NCI-H2029 treated with DMSO at 0.1 percent for 48 hours (cell line): ENCODE measurements at regions not wholly inside any gene's neighbourhood (a gene's known extent, or its start where the extent isn't known, plus 50 kb on each side); places are given as distances from the start of the nearest gene placed in this dataset.

Experiments
- DNase-seq: peaks from one replicate; lab custom pipeline; 2025; lab: John Stamatoyannopoulos, UW

DNA sequence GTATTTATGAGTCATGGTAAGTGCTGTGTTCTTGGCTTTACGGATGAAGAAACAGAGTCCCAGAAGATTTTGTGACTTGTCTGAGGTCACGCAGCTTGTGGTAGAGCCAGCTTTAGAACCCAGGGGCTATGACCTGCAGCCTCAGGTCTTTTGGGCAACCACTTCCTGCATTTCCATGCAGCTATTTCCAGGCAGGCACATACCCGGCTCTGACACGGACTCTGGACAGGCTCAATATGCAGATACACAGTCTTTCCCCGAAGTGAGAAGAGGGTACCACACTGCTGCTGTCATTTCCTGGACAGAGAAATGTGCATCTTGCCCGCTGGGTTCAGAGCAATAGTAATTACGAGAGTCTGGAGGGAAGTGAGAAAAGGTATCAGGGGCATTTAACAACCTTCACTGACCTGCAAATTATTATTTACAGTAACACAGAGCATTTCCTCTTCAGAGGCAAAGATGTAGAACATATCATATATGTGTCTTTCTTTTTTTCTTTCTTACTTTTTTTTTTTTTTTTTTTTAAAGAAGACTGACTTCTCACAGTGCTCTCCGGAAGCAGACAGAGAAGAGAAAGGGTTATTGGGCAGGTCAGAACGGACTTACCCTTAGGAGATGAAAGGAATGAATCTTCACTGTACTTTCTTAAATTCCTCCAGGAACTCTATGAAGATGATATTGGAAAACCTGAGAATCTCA, 185.1 kb downstream of the CLIC5 start:
- DNase-seq, result no peak

DNA sequence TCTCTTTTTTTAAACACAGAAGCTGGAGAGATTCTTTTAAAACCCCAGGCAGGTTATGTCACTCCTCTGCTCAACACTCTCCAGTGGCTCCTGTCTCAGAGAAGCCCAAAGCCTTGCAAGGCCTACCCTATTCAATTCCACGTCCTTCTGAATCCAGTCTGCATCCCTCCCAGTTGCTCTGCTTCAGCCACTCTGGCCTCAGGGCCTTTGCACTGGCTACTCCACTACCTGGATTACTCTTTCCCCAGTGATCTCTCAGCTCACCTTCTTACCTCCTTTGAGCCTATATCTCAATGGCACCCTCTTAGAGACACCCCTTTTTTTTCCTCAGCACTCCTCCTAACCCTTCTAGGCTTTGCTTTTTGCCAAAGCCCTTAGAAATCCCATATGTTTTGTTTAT, 185.8 kb downstream of the CLIC5 start:
- no peak for DNase-seq

DNA sequence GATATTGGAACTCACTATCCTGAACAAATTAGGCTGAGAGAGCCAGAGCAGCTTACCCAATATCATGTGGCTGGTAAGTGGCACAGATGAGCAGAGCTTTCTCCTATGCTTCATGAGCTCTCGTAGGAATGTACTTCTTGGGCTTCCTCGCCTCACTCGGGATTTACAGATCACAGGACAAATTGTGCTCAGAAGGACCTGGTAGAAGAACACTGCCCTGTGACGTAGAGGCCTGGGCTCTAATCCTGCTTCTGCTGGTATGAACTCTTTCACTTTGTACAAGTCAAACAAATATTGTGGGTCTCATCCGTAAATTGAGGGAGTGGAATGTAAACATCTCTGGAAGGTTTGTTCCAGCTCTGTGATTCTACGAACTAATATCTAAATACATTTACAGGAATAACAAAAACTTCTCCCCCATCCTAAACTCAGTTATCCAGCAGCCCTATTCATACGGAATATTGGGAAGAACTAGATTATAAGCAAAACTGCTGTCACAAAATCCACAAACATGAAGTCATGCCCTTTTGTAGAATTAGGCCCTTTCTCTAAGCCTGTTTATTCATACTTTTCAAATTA, 187.6 kb downstream of the CLIC5 start:
- no peak for DNase-seq

DNA sequence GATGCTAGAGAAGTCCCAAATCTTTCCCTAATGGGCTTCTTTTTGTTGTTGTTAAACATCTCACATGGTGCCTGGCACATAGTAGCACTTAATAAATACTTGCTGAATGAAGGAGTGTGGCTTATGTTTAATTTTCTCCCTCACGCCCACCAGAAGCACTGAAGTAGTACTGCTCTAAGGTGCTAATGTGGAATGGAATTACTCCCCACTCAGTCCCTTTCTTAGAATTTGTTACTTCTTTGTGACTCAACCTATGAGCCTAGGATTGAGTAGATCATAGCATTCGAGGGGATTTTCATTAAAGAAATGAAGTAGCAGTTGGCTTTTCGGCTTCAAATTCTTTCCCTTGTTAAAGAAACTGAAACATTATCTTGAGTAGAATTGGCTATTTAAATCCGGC, 192.8 kb downstream of the CLIC5 start:
- DNase-seq, result no peak

DNA sequence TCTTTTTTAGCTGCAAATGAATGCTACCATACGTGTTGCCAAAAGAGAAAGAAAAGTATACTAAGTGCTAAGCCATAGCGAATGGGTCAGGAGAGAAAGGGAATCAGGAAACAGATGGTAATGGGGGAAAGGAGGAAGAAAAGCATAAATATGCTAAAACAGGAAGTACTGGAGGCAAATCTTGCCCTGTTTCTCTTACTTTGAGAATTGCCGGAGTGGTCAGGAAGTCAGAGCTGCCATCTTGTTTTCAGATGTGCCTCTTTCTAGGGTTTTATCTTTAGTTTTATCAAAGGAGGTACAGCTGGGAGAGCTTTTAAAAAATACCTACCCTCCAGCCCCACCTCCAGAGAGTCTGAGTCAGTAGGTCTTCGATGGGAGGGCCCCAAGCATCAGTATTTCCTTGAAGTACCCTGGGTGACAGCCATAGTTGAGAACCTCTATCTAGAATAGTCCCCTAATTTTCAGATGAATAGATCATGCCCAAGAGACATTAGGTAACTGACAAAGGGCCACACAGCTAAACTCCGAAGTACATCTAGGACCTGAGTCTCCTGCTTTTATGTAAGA, 193.3 kb downstream of the CLIC5 start:
- DNase-seq, result no peak

DNA sequence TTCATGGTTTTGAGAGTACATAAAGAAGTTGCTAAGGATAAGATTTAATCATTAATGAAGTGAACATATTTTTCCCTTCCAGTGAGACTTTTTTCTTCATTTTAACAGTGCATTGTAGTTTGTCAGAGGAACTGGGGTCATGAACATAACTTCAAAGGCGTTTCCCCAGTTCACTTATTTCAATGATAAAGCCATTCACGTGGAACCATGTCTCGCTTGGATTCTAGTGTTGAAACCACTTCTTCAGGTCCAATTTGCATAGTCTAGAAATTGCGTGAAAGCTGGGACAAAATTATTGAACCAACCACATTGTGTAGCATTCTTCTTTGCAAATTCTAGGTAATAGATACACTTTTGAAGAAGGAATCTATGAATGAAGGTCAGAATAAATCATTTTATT, 197.0 kb downstream of the CLIC5 start:
- DNase-seq, result no peak

DNA sequence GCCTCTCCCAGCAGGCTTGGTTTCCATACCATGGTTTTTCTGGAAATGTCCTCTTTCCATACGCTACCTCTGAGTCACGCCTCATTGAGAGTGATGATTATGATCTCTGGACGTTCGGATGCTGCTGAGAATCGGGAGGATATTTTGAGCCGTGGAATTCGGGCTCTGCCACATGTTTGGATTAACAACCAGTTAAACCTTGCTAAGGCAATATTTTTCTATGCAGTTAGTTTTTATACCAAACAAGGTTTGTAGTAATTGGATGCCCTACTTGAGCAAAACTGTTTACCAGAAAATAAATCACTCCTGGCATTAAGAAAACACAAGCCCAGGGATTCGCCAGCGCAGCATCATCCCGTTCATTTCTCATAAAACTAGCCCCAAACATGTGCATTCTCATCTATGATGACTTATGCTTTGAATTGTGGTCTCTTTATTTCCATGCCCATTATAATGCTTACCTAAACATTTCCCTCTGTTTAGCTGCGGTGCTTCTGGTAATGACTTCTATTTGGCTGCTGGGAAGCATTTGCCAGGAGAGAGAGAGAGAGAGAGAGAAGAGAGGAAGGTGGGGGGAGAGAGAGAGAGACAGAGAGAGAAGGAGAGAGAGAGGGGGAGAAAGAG, 198.9 kb downstream of the CLIC5 start:
- no peak for DNase-seq

DNA sequence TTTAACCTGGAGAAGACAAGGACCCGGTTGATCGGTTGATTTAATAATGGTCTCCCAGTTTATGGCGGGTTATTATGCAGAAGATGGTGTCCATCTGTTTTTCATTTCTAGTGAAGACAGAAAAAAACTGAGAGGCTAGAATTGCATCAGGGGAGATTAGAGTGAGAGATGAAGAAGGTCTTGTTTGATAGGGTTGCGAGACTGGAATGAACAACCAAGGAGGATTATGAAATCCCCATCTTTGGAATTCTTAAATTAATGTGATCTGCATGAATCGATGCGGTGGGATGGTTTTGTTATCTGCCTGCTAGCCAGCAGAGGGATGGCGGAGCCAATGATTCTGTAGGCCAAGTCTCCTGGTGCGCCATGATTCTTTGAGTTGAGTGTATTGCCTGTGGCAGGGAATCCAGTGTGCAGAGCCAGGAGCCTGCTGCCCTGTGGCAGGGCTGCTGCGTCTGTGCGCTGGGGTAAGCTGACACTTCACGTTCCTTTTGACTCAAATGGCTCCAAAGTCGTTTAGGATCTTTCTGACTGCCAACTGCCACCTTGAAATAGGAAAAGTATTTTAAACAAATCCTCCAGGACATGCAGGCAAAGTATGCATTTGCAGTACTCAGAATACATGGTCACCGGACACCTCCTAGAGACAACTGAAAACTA, 200.1 kb downstream of the CLIC5 start:
- DNase-seq, result no peak

DNA sequence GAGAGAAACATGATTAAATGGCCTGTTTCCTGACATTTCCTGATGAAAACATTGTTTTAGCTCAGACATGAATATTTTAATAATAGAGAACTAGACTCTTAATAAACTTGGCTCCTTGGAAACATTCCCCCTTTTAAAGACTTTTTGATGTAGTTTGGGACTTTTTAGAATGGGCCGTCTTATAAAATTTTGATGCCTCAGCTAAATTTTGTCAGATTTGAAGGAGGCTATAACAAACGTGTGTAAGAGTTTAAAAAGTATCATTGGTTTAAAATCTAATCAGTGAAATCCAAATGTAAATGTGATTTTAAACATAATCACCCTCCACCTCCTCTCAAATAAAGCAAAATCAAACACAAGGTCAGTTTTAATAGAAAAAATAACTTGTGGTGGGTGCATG, 200.9 kb downstream of the CLIC5 start:
- DNase-seq, result no peak

DNA sequence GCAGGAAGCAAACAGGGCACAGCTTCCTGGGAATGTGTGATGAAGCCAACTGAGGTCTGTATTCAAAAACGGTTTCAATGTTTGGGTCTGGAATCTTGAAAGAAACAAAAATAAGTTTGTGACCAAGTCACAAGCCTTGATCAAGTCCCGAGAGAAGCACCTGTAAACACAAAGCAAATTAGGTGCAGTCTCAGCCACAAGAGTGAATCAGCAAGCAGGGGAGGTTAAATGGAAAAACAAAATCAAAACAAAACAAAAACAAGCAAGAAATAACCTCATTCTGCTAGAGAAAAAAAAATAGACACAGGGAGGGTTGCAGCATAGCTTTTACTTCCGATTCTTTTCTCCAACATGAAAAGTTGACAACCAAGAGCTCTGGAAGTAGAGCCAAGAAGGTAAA, 201.7 kb downstream of the CLIC5 start:
- no peak for DNase-seq

DNA sequence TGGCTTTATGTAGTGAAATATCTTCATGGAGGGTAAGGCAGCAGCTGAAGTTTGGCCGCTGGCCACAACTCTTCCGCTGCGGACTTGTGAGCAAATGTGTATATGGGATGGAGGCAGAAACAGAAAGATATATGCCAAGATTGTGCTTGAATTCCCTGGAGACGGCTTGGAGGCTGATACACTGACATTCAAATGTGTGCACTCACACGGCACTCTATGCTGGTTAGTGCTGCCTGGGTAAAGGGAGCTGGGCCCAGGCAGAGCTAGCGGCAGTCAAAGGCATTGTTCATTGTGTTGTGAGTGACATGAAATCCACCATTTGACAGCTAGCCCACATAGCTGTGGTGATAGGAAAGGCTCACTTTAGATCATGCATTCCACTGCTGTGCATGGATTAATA, 202.7 kb downstream of the CLIC5 start:
- DNase-seq, result no peak

DNA sequence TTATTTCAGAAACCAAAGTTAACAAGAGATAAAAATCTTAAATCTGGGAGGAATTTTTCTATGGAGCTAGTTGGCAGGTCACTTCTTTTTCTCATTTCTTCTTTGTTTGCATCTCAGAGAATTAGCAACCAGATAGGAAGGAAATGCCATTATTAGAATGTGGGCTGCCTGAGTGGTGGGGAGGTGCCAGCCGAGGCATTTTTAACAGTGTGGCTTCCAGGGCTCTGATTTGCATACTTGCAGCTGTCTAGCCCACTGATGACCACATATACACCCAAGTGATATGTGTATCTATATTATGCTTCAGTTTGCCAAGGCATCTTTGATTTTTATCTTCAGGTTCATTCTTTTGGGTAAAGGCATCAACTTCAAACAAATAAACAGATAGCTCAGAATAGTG, 206.7 kb downstream of the CLIC5 start:
- DNase-seq, result no peak

DNA sequence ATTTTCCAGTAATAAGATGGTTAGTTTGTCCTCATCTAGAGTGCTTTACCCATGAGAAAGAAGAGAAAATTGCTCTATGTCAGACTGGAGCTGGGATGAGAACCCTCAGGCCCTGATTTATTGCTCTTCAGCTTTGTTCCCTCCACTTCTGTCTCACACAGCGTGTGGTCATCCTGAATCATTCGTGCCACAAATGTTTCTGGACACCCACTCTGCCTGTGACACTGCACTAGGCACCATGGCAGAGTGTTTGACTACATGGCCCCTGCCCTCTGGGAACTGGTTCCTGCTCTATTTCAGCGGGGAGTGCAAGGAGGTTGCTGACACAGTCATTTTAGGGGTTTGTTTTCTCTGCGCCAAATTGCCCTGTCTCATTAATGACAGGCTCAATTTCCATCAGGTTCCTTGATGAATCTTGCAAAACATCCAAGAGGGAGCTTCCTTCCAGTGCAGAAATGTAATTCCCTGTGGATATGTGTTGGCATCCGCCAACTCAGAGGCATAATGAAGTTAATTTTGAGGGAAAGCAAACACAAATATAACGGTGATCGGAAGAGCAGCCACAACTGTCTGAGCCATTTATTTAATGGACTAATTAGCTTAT, 207.5 kb downstream of the CLIC5 start:
- DNase-seq, result no peak

DNA sequence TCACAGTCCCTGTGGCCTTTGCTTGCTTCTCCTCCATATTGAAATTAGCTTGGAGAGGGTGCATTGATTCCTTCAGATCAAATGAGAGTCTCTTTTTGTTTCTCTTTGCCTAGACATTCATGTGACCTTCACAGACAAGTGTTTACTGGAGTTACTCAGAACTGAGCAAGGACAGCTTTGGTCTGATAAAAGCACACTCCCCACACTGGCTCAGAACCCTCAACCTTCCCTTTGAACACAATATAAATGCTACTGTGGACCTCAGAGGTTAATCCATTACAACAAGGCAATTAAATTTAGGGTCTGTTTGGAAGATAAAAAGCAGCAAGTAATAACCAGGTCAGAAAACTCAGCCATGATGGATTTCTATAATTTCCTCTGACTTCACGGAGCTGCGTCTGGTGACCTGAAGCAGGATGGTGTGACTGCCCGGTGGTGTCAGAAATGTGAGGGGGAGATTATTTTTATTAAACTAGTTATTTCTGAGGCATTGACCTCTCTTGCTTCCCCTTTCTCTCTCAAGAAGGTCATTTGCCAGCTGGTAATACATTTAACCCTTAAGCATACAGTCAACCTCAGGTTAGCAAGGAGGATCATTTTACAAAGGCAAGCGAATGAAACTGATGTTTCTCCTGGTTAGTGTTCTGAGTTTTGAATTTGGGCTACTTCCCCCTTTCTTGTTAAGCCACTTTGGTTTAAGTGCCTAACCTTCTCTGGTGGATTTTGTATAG, 208.2 kb downstream of the CLIC5 start:
- no peak for DNase-seq

DNA sequence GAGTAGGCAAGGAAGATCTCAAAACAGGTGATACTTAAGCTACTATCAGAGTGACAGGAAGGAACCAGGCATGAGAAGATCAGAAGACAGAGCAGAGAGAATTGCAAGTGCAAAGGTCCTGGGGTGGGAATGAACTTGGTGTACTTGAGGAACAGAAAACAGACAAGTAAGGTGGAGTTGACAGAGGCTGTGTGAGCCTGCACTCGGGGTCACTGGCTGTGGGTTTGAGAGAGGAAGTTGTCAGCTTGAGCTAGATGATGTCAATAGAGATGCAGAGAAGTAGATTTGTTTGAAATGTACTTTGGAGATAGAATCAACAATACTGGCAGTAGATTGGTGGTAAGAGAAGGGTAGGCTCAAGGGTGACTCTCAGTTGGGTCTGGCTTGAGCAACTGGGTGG, 209.5 kb downstream of the CLIC5 start:
- no peak for DNase-seq

DNA sequence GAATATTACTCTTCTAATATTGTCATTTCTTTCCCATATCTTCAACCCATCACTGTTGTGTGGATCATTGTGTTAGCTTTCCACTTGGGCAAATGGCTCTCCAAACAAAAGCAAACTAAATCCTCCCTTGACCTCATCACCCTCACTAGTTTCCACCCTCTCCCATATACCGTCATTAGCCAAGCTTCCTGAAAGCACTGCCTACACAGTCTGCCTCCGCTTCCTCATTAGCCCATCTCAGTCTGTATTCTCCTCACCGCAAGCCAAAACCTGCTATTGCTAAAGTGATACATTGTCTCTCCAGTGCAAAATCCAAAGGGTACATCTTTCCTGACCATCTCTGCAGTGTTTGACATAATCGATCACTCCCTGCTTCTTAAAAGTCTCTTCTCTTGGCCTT, 212.6 kb downstream of the CLIC5 start:
- DNase-seq, result no peak

DNA sequence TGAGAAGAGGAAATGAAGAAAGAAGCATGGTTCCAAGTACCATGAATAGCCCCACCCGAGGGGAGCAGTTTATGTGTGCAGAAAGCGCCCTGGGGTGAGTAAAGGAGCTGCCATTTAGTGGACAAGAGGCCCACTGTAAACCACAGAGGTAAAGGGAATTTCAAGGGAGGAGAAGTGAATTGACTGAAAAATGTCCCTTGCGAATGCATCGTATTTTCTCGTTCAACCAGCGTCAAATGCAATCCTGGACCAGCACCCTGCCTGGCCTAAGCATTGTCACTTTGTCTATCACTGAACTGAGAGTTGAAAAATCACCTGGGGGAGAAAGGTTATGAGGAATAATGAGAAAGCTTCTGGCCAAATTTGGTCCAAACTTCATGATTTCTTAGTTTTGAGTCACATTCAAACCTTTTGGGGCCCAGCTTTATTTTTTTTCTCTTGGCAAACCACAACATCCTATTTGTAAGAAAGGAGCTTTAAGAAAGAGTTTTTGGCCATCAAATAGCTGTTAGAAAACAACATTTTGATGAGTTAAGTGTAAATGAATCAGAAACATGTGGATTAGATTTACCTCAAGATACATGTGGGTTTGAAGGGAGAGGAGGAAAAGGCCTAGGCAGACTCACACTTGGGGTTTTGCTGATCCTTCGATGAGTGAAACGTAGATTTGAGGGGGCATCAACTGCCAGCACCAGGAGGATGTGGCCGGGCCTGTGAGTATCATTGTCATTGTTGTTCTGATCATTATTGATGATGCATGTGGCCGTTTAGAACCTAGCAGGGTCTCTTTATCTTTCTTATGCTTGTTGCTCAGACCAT, 214.0 kb downstream of the CLIC5 start:
- DNase-seq, result no peak

DNA sequence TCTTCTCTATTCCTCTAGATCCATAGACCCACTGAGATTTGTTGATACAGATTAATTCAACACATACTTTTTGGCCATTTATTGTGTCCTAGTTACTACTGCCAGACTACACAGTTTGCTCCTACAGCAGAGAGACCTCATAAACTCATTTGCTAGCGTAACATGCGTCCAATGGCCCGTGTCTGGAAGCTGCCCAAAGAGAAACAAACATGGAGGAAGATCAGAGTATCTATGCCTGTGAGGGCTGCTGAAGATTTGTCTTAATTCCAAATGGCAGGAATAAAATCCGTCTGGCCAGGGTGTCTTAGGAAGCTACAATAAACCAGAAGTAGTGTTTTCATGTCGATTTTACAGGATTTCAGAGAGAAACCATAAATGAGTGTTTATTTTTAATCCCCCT, 214.7 kb downstream of the CLIC5 start:
- DNase-seq, result no peak

DNA sequence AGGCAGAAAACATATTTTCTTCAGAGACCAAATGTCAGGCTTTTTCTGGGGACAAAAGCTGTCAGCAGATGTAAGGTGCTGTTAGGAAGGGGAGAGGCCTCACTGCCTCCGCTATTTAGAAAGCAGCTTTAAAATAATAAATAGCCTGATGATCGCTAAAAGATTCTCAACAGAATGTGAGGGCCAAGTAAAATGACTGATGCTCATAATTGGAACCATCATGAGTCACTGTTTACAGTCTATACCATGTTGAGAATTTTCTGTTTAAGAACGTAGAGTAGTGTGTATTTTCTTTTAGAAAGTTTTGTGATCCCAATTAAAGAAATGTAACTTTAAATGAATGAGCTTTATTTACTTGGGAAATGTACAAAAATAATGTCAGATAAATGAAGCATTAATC, 220.0 kb downstream of the CLIC5 start:
- DNase-seq, result no peak

DNA sequence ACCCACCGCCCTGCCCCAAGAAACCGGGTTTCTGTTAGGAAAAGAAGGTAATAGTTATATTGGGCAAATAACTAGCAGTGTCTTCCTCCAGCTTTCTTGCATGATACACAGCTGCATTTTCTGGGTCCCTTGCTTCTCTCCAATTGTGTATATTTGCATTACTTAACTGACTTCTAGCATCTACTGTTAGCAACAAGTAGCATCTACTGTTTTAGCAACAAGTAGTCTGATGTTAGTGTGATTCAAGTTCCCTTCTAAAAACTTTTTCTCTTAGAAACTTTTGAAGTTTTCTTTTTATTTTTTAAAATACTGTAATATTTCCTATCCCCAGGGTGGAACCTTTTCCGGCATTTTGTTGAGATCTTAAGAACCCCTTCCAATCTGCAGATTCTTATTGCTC, 221.2 kb downstream of the CLIC5 start:
- no peak for DNase-seq
